Caco-2 (cell line): ENCODE measurements at regions not wholly inside any gene's neighbourhood (a gene's known extent, or its start where the extent isn't known, plus 50 kb on each side); places are given as distances from the start of the nearest gene placed in this dataset.
A peak's percentile ranks its signal among the peaks of the same experiment; 100 is the strongest.

Source experiments
- BruUV-seq: library from RNA; stranded (reverse); fragments of 400-500 nt; replicated peaks from 2 replicates; lab custom pipeline; 2021; lab: Mats Ljungman, UMichigan
- CTCF ChIA-PET: fragments of 300-600 bp; sonication (Branson Sonifier 250); formaldehyde crosslinking; loops from one replicate; lab custom pipeline; 2022; ENCODE audit warnings: antibody characterized with exemption; lab: Charles Lee
- POLR2A ChIA-PET: fragments of 300-600 bp; sonication (Branson Sonifier 250); formaldehyde crosslinking; loops from one replicate; lab custom pipeline; 2022; ENCODE audit warnings: antibody characterized with exemption; lab: Charles Lee
- DNase-seq, 2 experiments: peaks; one replicate each; pipeline versions ENCODE4 v3.0.0 to v3.0.0-alpha.2; 2020 to 2022
- H3K27me3 ChIP-seq: replicated peaks from 2 replicates; pipeline ENCODE4 v1.6.0; 2011; ENCODE audit warnings: low read length; ENCODE audit not compliant: control insufficient read depth, insufficient read depth
- H3K36me3 ChIP-seq: 2 replicates; pipeline ENCODE4 v1.5.1; 2011; ENCODE audit warnings: low read length; ENCODE audit not compliant: control insufficient read depth, insufficient read depth
- H3K4me1 ChIP-seq: fragments of 250-450 bp; sonication (Bioruptor Pico); 2 replicates; pipeline ENCODE4 v1.5.1; 2020; ENCODE audit warnings: mild to moderate bottlenecking
- H3K4me3 ChIP-seq: 2 replicates; pipeline ENCODE4 v1.5.1; 2011; ENCODE audit warnings: low read depth, mild to moderate bottlenecking, control low read depth, low read length
- H3K9me3 ChIP-seq: fragments of 250-450 bp; sonication (Bioruptor Pico); 2 replicates; pipeline ENCODE4 v1.5.1; 2020; ENCODE audit warnings: mild to moderate bottlenecking, moderate library complexity
- H3K27ac Mint-ChIP-seq: one replicate; pipeline ENCODE4 v1.8.0; 2022; ENCODE audit warnings: mixed read lengths; ENCODE audit not compliant: unreplicated experiment
- H3K27me3 Mint-ChIP-seq: one replicate; pipeline ENCODE4 v1.8.0; 2022; ENCODE audit warnings: mixed read lengths; ENCODE audit not compliant: insufficient read depth, unreplicated experiment
- H3K36me3 Mint-ChIP-seq: one replicate; pipeline ENCODE4 v1.8.0; 2022; ENCODE audit warnings: mild to moderate bottlenecking, mixed read lengths; ENCODE audit not compliant: insufficient read depth, unreplicated experiment
- H3K4me1 Mint-ChIP-seq: one replicate; pipeline ENCODE4 v1.8.0; 2022; ENCODE audit warnings: low read depth, mixed read lengths; ENCODE audit not compliant: unreplicated experiment
- H3K4me3 Mint-ChIP-seq: one replicate; pipeline ENCODE4 v1.8.0; 2022; ENCODE audit warnings: mild to moderate bottlenecking, moderate library complexity, mixed read lengths; ENCODE audit not compliant: unreplicated experiment
- H3K9me3 Mint-ChIP-seq: one replicate; pipeline ENCODE4 v1.8.0; 2022; ENCODE audit warnings: mixed read lengths; ENCODE audit not compliant: unreplicated experiment
- intact Hi-C: fragments of 100-400 bp; cut with micrococcal nuclease; formaldehyde crosslinking; loops from one replicate; pipeline ENCODE4 v1.10.0; 2022; ENCODE audit not compliant: unreplicated experiment
- TF ChIP-seq, protein P1 (sequence below), 2 experiments: fragments of 200-600 bp in 1 of 2; IDR thresholded peaks; 1 replicate in 1 of 2; 2 replicates in 1 of 2; pipeline versions ENCODE4 v1.5.1 to v1.8.0; 2011 to 2022; ENCODE audit warnings: antibody characterized with exemption in 1 of 2, control low read depth in 1 of 2, inconsistent platforms in 1 of 2, low read depth in 1 of 2, low read length in 1 of 2, mild to moderate bottlenecking in 1 of 2, moderate library complexity in 1 of 2; ENCODE audit not compliant: insufficient read depth in 1 of 2, severe bottlenecking in 1 of 2, unreplicated experiment in 1 of 2

DNA sequence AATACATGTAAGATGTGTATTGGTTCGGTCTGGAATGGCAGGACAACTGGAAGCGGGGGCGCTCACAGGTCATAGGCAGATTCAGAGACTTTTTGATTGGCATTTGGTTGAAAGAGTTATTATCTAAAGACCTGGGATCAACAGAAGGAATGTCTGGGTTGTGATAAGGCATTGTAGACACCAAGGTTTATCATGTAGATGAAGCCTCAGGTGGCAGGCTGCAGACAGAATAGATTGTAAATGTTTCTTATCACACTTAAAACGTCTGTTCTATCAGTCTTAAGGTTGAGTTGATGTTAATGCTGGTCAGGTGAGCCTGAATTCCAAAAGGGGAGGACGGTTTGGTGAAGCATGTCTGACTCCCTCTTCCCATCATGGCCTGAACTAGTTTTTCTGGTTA, 295.9 kb upstream of the PROK2 start:
- H3K27me3 ChIP-seq: no peaks in the 10 kb centered on the region
- DNase-seq: peak in 1 of 2 experiments; percentile 24
- TF ChIP-seq, protein P1, sequence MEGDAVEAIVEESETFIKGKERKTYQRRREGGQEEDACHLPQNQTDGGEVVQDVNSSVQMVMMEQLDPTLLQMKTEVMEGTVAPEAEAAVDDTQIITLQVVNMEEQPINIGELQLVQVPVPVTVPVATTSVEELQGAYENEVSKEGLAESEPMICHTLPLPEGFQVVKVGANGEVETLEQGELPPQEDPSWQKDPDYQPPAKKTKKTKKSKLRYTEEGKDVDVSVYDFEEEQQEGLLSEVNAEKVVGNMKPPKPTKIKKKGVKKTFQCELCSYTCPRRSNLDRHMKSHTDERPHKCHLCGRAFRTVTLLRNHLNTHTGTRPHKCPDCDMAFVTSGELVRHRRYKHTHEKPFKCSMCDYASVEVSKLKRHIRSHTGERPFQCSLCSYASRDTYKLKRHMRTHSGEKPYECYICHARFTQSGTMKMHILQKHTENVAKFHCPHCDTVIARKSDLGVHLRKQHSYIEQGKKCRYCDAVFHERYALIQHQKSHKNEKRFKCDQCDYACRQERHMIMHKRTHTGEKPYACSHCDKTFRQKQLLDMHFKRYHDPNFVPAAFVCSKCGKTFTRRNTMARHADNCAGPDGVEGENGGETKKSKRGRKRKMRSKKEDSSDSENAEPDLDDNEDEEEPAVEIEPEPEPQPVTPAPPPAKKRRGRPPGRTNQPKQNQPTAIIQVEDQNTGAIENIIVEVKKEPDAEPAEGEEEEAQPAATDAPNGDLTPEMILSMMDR (IDR thresholded peaks at IDR 0.05; ENCODE audit: insufficient read depth in 1 of 2, low read depth in 1 of 2, low read length in 1 of 2, severe bottlenecking in 1 of 2, unreplicated experiment in 1 of 2): no peak
- CTCF ChIA-PET: no interaction called here
- peaks cover 11% of the 10 kb centered on the region for H3K9me3 Mint-ChIP-seq
- no peak overlapping the region for H3K4me3 ChIP-seq
- H3K27ac Mint-ChIP-seq: no peak overlapping the region
- H3K9me3 ChIP-seq: peaks cover 7% of the 10 kb centered on the region
- peaks cover 22% of the 10 kb centered on the region for H3K4me1 ChIP-seq
- H3K36me3 Mint-ChIP-seq: no peaks in the 10 kb centered on the region
- POLR2A ChIA-PET: interaction anchor here (0.6 kb wide), 1 partner anchor 304 kb away, joined by 7 read pairs; no protein-coding TSS in a partner anchor
- no peaks in the 10 kb centered on the region for H3K27me3 Mint-ChIP-seq
- no peaks in the 10 kb centered on the region for H3K36me3 ChIP-seq
- no peak overlapping the region for H3K4me3 Mint-ChIP-seq
- H3K4me1 Mint-ChIP-seq: peaks cover 19% of the 10 kb centered on the region
- intact Hi-C loops: no loop called here
- BruUV-seq: no TSS peak

DNA sequence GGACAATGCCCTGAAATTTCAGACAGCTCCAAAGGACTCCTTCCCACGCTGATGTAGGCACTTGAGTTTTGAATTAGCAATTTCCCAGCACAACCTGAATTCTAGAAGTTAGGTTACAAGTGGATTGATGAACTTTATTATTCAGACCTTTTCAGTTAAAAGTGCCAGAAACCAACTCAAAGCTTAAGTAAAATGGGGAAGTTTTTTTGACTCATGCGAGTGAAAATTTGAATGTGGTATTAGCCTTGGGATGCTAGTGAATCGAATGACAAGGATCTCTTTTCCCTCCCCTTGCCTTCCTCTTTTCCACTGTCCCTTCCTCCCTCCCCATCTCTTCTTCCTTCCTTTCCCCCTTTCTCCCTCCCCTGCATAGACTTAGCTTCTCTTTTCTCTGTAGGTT, 295.1 kb upstream of the PROK2 start:
- H3K27me3 Mint-ChIP-seq: no peaks in the 10 kb centered on the region
- ChIA-PET POLR2A (interaction anchor here (0.6 kb wide), 1 partner anchor 304 kb away, joined by 7 read pairs; no protein-coding TSS in a partner anchor), CTCF (no interaction called here)
- H3K36me3 Mint-ChIP-seq: no peaks in the 10 kb centered on the region
- BruUV-seq: no TSS peak
- Histone ChIP-seq H3K4me1 (peaks cover 22% of the 10 kb centered on the region), H3K4me3 (no peak overlapping the region), H3K36me3 (no peaks in the 10 kb centered on the region), H3K9me3 (peaks cover 7% of the 10 kb centered on the region), H3K27me3 (no peaks in the 10 kb centered on the region)
- intact Hi-C loops: no loop called here
- no peak overlapping the region for H3K4me3 Mint-ChIP-seq
- TF ChIP-seq, protein P1 (IDR thresholded peaks at IDR 0.05; ENCODE audit: insufficient read depth in 1 of 2, low read depth in 1 of 2, low read length in 1 of 2, severe bottlenecking in 1 of 2, unreplicated experiment in 1 of 2): no peak
- DNase-seq: no peak
- H3K4me1 Mint-ChIP-seq: peaks cover 19% of the 10 kb centered on the region
- peaks cover 18% of the 10 kb centered on the region for H3K9me3 Mint-ChIP-seq
- H3K27ac Mint-ChIP-seq: no peak overlapping the region

DNA sequence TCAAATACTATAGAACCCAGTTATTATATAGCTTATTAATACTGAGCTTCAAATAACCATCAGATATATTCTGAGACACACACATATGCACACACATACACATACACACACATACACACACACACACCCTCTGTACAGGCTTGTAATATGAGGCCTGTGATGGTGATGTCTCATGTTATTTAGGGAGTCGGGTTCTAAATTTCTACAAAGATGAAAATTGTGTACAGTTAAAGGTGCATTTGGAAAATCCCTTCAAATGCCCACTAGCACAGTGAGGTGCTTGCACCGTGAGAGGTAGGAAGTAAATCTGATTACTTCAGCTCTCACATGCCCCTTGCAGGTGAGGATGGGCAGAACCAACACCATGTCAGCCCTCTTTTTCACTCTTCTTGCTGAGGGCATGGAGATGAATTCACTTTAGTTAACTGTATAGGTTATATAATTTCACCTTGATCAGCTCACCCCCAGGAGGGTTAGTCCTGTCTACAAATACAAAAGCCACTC, 294.5 kb upstream of the PROK2 start:
- H3K4me3 Mint-ChIP-seq: no peak overlapping the region
- H3K27me3 Mint-ChIP-seq: no peaks in the 10 kb centered on the region
- no TSS peak for BruUV-seq
- Histone ChIP-seq H3K36me3 (no peaks in the 10 kb centered on the region), H3K4me1 (peaks cover 22% of the 10 kb centered on the region), H3K27me3 (no peaks in the 10 kb centered on the region), H3K4me3 (no peak overlapping the region), H3K9me3 (peaks cover 7% of the 10 kb centered on the region)
- peaks cover 19% of the 10 kb centered on the region for H3K4me1 Mint-ChIP-seq
- no peak overlapping the region for H3K27ac Mint-ChIP-seq
- ChIA-PET CTCF (no interaction called here), POLR2A (no interaction called here)
- H3K36me3 Mint-ChIP-seq: no peaks in the 10 kb centered on the region
- intact Hi-C loops: no loop called here
- TF ChIP-seq, protein P1 (IDR thresholded peaks at IDR 0.05; ENCODE audit: insufficient read depth in 1 of 2, low read depth in 1 of 2, low read length in 1 of 2, severe bottlenecking in 1 of 2, unreplicated experiment in 1 of 2): no peak
- H3K9me3 Mint-ChIP-seq: peaks cover 22% of the 10 kb centered on the region
- no peak for DNase-seq
